ENCODE measurements at regions not wholly inside any gene's neighbourhood (a gene's known extent, or its start where the extent isn't known, plus 50 kb on each side); places are given as distances from the start of the nearest gene placed in this dataset.

- TF ChIP-seq ZNF281 (CRISPR knock-in tag; IDR thresholded peaks at IDR 0.05) (no peak), SMAD4 (CRISPR knock-in tag; IDR thresholded peaks at IDR 0.05) (no peak), TP53 (CRISPR knock-in tag; IDR thresholded peaks at IDR 0.05) (no peak), ZNF219 (CRISPR knock-in tag; IDR thresholded peaks at IDR 0.05; ENCODE audit: borderline replicate concordance) (no peak), SP1 (CRISPR knock-in tag; conservative IDR thresholded peaks at IDR 0.05) (no peak), NFATC4 (CRISPR knock-in tag; IDR thresholded peaks at IDR 0.05) (no peak), GTF2I (CRISPR knock-in tag; conservative IDR thresholded peaks at IDR 0.05) (no peak), E2F1 (CRISPR knock-in tag; IDR thresholded peaks at IDR 0.05) (no peak)
These were observed 1783.6 kb upstream of the FLRT2 start (continued) for GRCh38 chr14:83746336-83746735.

DNA sequence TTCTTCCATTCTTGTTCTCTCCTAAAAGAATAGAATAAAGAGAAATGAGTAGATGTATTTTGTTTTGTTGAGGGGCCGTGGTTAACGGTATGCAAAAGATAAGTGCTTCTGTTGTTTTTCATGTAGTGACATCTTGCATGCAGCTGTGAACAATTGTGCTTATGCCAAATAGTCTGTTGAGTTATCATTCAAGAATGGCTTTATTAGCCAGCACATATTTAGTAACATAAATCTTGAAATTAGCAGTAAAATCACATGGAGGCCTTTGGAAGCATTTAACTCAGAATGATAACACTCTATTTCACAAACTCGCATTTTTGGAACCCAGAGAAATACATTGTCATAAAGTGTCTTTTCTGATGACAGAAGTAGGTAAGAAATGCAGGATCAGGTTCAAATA, 1772.0 kb upstream of the FLRT2 start:
- DNase-seq (ENCODE audit: low spot score), result no peak
- ATAC-seq, result no peak
- ChIA-PET CTCF (no interaction called here), POLR2A (no interaction called here)
- Mint-ChIP-seq H3K36me3 (no peaks in the 10 kb centered on the region), H3K4me1 (0 out of 2 replicates have a peak, but pooled peaks cover 3% of the 10 kb centered on the region), H3K4me3 (no peak overlapping the region), H3K9me3 (no peaks in the 10 kb centered on the region), H3K27me3 (ENCODE audit: low read depth) (no peaks in the 10 kb centered on the region), H3K27ac (no peak overlapping the region)
- TF ChIP-seq IRF2 (CRISPR knock-in tag; IDR thresholded peaks at IDR 0.05; ENCODE audit: borderline replicate concordance, low read depth) (no peak), ZBTB21 (CRISPR knock-in tag; IDR thresholded peaks at IDR 0.05; ENCODE audit: borderline replicate concordance) (no peak), NR1H2 (CRISPR knock-in tag; IDR thresholded peaks at IDR 0.05) (no peak), SMAD4 (CRISPR knock-in tag; IDR thresholded peaks at IDR 0.05) (no peak), NR3C1 (CRISPR knock-in tag; conservative IDR thresholded peaks at IDR 0.05; ENCODE audit: low read depth) (no peak), TEAD4 (CRISPR knock-in tag; IDR thresholded peaks at IDR 0.05) (no peak), ATF1 (CRISPR knock-in tag; IDR thresholded peaks at IDR 0.05) (no peak), ATF3 (CRISPR knock-in tag; conservative IDR thresholded peaks at IDR 0.05) (no peak), ZMAT4 (CRISPR knock-in tag; IDR thresholded peaks at IDR 0.05) (no peak)
- TF ChIP-seq, protein P1, sequence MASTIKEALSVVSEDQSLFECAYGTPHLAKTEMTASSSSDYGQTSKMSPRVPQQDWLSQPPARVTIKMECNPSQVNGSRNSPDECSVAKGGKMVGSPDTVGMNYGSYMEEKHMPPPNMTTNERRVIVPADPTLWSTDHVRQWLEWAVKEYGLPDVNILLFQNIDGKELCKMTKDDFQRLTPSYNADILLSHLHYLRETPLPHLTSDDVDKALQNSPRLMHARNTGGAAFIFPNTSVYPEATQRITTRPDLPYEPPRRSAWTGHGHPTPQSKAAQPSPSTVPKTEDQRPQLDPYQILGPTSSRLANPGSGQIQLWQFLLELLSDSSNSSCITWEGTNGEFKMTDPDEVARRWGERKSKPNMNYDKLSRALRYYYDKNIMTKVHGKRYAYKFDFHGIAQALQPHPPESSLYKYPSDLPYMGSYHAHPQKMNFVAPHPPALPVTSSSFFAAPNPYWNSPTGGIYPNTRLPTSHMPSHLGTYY (CRISPR knock-in tag; IDR thresholded peaks at IDR 0.05), result no peak
- TF ChIP-seq, protein P2, sequence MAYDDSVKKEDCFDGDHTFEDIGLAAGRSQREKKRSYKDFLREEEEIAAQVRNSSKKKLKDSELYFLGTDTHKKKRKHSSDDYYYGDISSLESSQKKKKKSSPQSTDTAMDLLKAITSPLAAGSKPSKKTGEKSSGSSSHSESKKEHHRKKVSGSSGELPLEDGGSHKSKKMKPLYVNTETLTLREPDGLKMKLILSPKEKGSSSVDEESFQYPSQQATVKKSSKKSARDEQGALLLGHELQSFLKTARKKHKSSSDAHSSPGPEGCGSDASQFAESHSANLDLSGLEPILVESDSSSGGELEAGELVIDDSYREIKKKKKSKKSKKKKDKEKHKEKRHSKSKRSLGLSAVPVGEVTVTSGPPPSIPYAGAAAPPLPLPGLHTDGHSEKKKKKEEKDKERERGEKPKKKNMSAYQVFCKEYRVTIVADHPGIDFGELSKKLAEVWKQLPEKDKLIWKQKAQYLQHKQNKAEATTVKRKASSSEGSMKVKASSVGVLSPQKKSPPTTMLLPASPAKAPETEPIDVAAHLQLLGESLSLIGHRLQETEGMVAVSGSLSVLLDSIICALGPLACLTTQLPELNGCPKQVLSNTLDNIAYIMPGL (CRISPR knock-in tag; IDR thresholded peaks at IDR 0.05), result no peak
- TF ChIP-seq, protein P3, sequence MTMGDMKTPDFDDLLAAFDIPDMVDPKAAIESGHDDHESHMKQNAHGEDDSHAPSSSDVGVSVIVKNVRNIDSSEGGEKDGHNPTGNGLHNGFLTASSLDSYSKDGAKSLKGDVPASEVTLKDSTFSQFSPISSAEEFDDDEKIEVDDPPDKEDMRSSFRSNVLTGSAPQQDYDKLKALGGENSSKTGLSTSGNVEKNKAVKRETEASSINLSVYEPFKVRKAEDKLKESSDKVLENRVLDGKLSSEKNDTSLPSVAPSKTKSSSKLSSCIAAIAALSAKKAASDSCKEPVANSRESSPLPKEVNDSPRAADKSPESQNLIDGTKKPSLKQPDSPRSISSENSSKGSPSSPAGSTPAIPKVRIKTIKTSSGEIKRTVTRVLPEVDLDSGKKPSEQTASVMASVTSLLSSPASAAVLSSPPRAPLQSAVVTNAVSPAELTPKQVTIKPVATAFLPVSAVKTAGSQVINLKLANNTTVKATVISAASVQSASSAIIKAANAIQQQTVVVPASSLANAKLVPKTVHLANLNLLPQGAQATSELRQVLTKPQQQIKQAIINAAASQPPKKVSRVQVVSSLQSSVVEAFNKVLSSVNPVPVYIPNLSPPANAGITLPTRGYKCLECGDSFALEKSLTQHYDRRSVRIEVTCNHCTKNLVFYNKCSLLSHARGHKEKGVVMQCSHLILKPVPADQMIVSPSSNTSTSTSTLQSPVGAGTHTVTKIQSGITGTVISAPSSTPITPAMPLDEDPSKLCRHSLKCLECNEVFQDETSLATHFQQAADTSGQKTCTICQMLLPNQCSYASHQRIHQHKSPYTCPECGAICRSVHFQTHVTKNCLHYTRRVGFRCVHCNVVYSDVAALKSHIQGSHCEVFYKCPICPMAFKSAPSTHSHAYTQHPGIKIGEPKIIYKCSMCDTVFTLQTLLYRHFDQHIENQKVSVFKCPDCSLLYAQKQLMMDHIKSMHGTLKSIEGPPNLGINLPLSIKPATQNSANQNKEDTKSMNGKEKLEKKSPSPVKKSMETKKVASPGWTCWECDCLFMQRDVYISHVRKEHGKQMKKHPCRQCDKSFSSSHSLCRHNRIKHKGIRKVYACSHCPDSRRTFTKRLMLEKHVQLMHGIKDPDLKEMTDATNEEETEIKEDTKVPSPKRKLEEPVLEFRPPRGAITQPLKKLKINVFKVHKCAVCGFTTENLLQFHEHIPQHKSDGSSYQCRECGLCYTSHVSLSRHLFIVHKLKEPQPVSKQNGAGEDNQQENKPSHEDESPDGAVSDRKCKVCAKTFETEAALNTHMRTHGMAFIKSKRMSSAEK (CRISPR knock-in tag; IDR thresholded peaks at IDR 0.05; ENCODE audit: borderline replicate concordance), result no peak
- TF ChIP-seq, protein P4, sequence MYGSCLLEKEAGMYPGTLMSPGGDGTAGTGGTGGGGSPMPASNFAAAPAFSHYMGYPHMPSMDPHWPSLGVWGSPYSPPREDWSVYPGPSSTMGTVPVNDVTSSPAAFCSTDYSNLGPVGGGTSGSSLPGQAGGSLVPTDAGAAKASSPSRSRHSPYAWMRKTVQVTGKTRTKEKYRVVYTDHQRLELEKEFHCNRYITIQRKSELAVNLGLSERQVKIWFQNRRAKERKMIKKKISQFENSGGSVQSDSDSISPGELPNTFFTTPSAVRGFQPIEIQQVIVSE (CRISPR knock-in tag; IDR thresholded peaks at IDR 0.05; ENCODE audit: borderline replicate concordance), result no peak
- TF ChIP-seq, protein P5, sequence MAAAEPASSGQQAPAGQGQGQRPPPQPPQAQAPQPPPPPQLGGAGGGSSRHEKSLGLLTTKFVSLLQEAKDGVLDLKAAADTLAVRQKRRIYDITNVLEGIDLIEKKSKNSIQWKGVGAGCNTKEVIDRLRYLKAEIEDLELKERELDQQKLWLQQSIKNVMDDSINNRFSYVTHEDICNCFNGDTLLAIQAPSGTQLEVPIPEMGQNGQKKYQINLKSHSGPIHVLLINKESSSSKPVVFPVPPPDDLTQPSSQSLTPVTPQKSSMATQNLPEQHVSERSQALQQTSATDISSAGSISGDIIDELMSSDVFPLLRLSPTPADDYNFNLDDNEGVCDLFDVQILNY (CRISPR knock-in tag; IDR thresholded peaks at IDR 0.05), result no peak
- TF ChIP-seq, protein P6, sequence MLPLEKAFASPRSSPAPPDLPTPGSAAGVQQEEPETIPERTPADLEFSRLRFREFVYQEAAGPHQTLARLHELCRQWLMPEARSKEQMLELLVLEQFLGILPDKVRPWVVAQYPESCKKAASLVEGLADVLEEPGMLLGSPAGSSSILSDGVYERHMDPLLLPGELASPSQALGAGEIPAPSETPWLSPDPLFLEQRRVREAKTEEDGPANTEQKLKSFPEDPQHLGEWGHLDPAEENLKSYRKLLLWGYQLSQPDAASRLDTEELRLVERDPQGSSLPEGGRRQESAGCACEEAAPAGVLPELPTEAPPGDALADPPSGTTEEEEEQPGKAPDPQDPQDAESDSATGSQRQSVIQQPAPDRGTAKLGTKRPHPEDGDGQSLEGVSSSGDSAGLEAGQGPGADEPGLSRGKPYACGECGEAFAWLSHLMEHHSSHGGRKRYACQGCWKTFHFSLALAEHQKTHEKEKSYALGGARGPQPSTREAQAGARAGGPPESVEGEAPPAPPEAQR (CRISPR knock-in tag; IDR thresholded peaks at IDR 0.05), result no peak

Data from WTC11 (cell line).